GM12892 (cell line): ENCODE measurements at regions not wholly inside any gene's neighbourhood (a gene's known extent, or its start where the extent isn't known, plus 50 kb on each side); places are given as distances from the start of the nearest gene placed in this dataset.
"Not testable (repeated sequence)": the region's sequence is repeated elsewhere in the genome, so short reads cannot be mapped to it uniquely, and the experiment has no call there.

Source experiments
- DNase-seq: peaks from one replicate; pipeline ENCODE4 v3.0.0; 2011; ENCODE audit not compliant: insufficient read length
- FAIRE-seq: peaks from 2 replicates; lab custom pipeline; 2011; peaks lifted over from hg19 to GRCh38; lab: Jason Lieb, UNC
- POLR2A ChIP-seq: IDR thresholded peaks from 2 replicates; pipeline ENCODE4 v1.6.1; 2011; ENCODE audit warnings: low read depth, low read length, control low read depth
- POLR2AphosphoS5 ChIP-seq: IDR thresholded peaks from 2 replicates; pipeline ENCODE4 v1.6.1; 2011; ENCODE audit warnings: low read depth, low read length, control low read depth
- TAF1 ChIP-seq: IDR thresholded peaks from 2 replicates; pipeline ENCODE4 v1.6.1; 2011; ENCODE audit warnings: low read depth, mild to moderate bottlenecking, control low read depth, low read length, borderline replicate concordance

- DNase-seq = no peak
- no peak for FAIRE-seq
- no peak for TF ChIP-seq POLR2A
These were observed 340.8 kb upstream of the ONECUT1 start for GRCh38 chr15:53130943-53131342.

- no peak for TF ChIP-seq TAF1
- TF ChIP-seq POLR2AphosphoS5 = no peak
- no peak for TF ChIP-seq POLR2A
- no peak for FAIRE-seq
- no peak for DNase-seq
These were observed 339.2 kb upstream of the ONECUT1 start for GRCh38 chr15:53129121-53129904.

- no peak for TF ChIP-seq TAF1
- no peak for TF ChIP-seq POLR2A
- TF ChIP-seq POLR2AphosphoS5 = no peak
- FAIRE-seq (no peak), DNase-seq (no peak)
These were observed 338.5 kb upstream of the ONECUT1 start for GRCh38 chr15:53128652-53129051.

- TF ChIP-seq POLR2AphosphoS5 = no peak
- DNase-seq (no peak), FAIRE-seq (no peak)
These were observed 336.0 kb upstream of the ONECUT1 start for GRCh38 chr15:53126144-53126543.

- FAIRE-seq (no peak), DNase-seq (no peak)
- TF ChIP-seq POLR2AphosphoS5 = no peak
- no peak for TF ChIP-seq TAF1
- no peak for TF ChIP-seq POLR2A
These were observed 332.7 kb upstream of the ONECUT1 start for GRCh38 chr15:53122818-53123217.

GRCh38 chr15:53116915-53117314, 326.8 kb upstream of the ONECUT1 start:
- FAIRE-seq, DNase-seq: not testable (repeated sequence)

GRCh38 chr15:53116169-53116568, 326.0 kb upstream of the ONECUT1 start:
- FAIRE-seq (no peak), DNase-seq (no peak)
- TF ChIP-seq POLR2AphosphoS5 (no peak), TAF1 (no peak), POLR2A (no peak)

- DNase-seq = no peak
- FAIRE-seq = no peak
- no peak for TF ChIP-seq POLR2AphosphoS5
- TF ChIP-seq TAF1 = no peak
These were observed 325.4 kb upstream of the ONECUT1 start for GRCh38 chr15:53115563-53115962.

- DNase-seq (no peak), FAIRE-seq (no peak)
- TF ChIP-seq POLR2A (no peak), TAF1 (no peak), POLR2AphosphoS5 (no peak)
These were observed 324.8 kb upstream of the ONECUT1 start for GRCh38 chr15:53114960-53115359.

GRCh38 chr15:53110999-53111398, 320.9 kb upstream of the ONECUT1 start:
- TF ChIP-seq TAF1 (no peak), POLR2AphosphoS5 (no peak), POLR2A (no peak)
- DNase-seq (no peak), FAIRE-seq (no peak)

GRCh38 chr15:53108319-53108718, 318.2 kb upstream of the ONECUT1 start:
- FAIRE-seq (no peak), DNase-seq (no peak)
- no peak for TF ChIP-seq TAF1

- FAIRE-seq = no peak
- no peak for TF ChIP-seq POLR2A
- no peak for TF ChIP-seq POLR2AphosphoS5
- TF ChIP-seq TAF1 = no peak
- DNase-seq = no peak
These were observed 317.7 kb upstream of the ONECUT1 start for GRCh38 chr15:53107855-53108254.

GRCh38 chr15:53106505-53107286, 316.6 kb upstream of the ONECUT1 start:
- FAIRE-seq (no peak), DNase-seq (no peak)
- TF ChIP-seq POLR2AphosphoS5 (no peak), TAF1 (no peak), POLR2A (no peak)
